ENCODE measurements at regions not wholly inside any gene's neighbourhood (a gene's known extent, or its start where the extent isn't known, plus 50 kb on each side); places are given as distances from the start of the nearest gene placed in this dataset.

GRCh38 chr3:163936543-163936942 is 1141.8 kb downstream of the SI start:
- Histone ChIP-seq H3K56ac (ENCODE audit: insufficient read length, low read depth, low read length) (no peak overlapping the region), H3T11ph (ENCODE audit: low read length) (no peak overlapping the region), H3K18ac (ENCODE audit: insufficient read length, low read depth, low read length) (no peak overlapping the region), H2AFZ (ENCODE audit: low read length) (no peak overlapping the region), H2BK15ac (ENCODE audit: low read depth, low read length) (no peak overlapping the region), H2BK20ac (ENCODE audit: low read depth, low read length, poor library complexity, severe bottlenecking) (no peak overlapping the region), H3K79me1 (ENCODE audit: insufficient read depth, low read depth, low read length, poor library complexity, severe bottlenecking) (no peaks in the 10 kb centered on the region), H2BK5ac (ENCODE audit: insufficient read length, low read length) (no peak overlapping the region), H3K14ac (ENCODE audit: insufficient read depth, low read length) (no peak overlapping the region), H3K9me3 (ENCODE audit: control insufficient read depth, low read depth, low read length) (no peaks in the 10 kb centered on the region), H3K4me2 (ENCODE audit: insufficient read depth, insufficient read length, low read length) (no peak overlapping the region), H3K23ac (ENCODE audit: insufficient read length, low read depth, low read length) (no peak overlapping the region), H4K8ac (replicated peaks; ENCODE audit: insufficient read length, low read depth, low read length) (no peak overlapping the region), H3K4me1 (ENCODE audit: insufficient read depth, low read length) (no peaks in the 10 kb centered on the region), H3K9ac (ENCODE audit: extremely low read depth, insufficient read length, low read length) (no peak overlapping the region), H3K27ac (ENCODE audit: insufficient read length, low read depth, low read length) (no peak overlapping the region), H3K23me2 (ENCODE audit: insufficient read length, low read depth, low read length, poor library complexity, severe bottlenecking) (no peaks in the 10 kb centered on the region), H3K27me3 (ENCODE audit: insufficient read depth, low read length) (no peaks in the 10 kb centered on the region), H4K20me1 (ENCODE audit: control insufficient read depth, insufficient read depth, insufficient read length) (no peaks in the 10 kb centered on the region), H3K79me2 (ENCODE audit: insufficient read depth, low read length) (no peaks in the 10 kb centered on the region), H4K91ac (ENCODE audit: insufficient read length, low read depth, low read length) (no peak overlapping the region), H2BK120ac (ENCODE audit: low read depth, low read length, poor library complexity, severe bottlenecking) (no peak overlapping the region), H4K5ac (ENCODE audit: insufficient read length, low read depth, low read length) (no peak overlapping the region), H2BK12ac (ENCODE audit: insufficient read length, low read depth, low read length) (no peak overlapping the region), H2AK5ac (ENCODE audit: insufficient read length, low read length) (no peak overlapping the region), H3K4ac (ENCODE audit: low read depth, low read length) (no peak overlapping the region)
- Mint-ChIP-seq H3K27ac (no peak overlapping the region), H3K27me3 (ENCODE audit: low read depth) (no peaks in the 10 kb centered on the region), H3K4me3 (no peak overlapping the region), H3K36me3 (ENCODE audit: insufficient read depth in 1 of 3, low read depth in 3 of 3) (peaks cover 0 to 4% (median 0%) of the 10 kb centered on the region in 3 experiments; a peak in 2 of 7 replicates), H3K9me3 (peaks cover 0 to 3% of the 10 kb centered on the region in 2 experiments; a peak in 2 of 5 replicates), H3K4me1 (peaks cover 0 to 7% of the 10 kb centered on the region in 2 experiments; a peak in 1 of 4 replicates)
- no peak for DNase-seq
- WGBS (ENCODE audit: extremely low coverage, insufficient read length, low lambda C conversion rate): no CpG with 5 or more reads among the region's 1 CpG
- TF ChIP-seq CTCF (conservative IDR thresholded peaks at IDR 0.05): no peak
